ENCODE measurements at regions not wholly inside any gene's neighbourhood (a gene's known extent, or its start where the extent isn't known, plus 50 kb on each side); places are given as distances from the start of the nearest gene placed in this dataset.
A peak's percentile ranks its signal among the peaks of the same experiment; 100 is the strongest.

DNA sequence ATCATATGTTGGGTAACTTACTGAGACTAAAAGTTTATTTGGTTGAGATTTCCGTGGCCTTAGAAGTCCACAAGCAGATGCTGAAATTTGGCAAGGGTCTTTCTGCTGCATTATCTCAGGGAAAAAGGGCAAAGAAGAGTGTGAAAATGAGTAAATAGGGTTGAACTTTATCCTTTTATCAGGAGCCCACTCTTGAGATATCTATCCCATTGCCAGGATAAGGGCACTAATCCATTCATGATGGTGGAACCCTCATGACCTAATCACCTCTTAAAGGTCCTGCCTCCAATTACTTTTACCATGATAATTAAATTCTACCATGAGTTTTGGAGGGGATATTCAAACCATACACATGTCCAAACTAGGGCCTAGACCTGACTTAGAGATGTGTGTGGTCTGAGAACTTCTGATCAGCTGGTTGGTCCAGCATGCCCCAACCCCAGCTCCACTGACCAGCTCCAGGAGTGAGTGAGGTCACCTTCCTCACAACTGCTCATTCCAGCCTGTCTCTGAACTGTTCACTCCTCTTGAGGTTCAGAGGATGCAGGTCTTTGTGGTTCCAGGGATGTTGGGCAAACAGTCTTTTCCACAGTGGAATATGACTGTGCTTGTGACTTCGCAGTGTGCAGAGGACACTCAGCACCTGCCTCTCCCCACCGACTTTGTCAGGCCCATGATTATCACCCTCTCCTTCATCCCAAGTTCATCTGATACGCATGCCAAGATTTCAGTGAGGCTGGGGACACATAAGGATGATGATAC lies 130.1 kb upstream of the TOP3B start:
- H3K36me3 ChIP-seq (ENCODE audit: control insufficient read depth, insufficient read depth, low read length) = no peaks in the 10 kb centered on the region
- H3K79me2 ChIP-seq (ENCODE audit: control insufficient read depth, insufficient read depth, low read length) = no peaks in the 10 kb centered on the region
- no CpG with 5 or more reads among the region's 4 CpGs for WGBS (ENCODE audit: extremely low coverage, insufficient coverage, low lambda C conversion rate)
- H2AK5ac ChIP-seq (ENCODE audit: low read length) = no peak overlapping the region
- no peaks in the 10 kb centered on the region for H3K79me1 ChIP-seq (ENCODE audit: low read length)
- no peak overlapping the region for H2BK5ac ChIP-seq (ENCODE audit: low read length)
- no peak overlapping the region for H3K9ac ChIP-seq (ENCODE audit: low read length)
- no peak overlapping the region for H3K18ac ChIP-seq (ENCODE audit: low read length)
- no peak overlapping the region for H3K23ac ChIP-seq (ENCODE audit: low read length)
- no peak for DNase-seq
- no peak overlapping the region for H3K4ac ChIP-seq (ENCODE audit: low read depth, low read length)
- no peak overlapping the region for H3K4me3 ChIP-seq (ENCODE audit: low read length)
- no peak overlapping the region for H2BK120ac ChIP-seq (ENCODE audit: low read depth, low read length)
- no peak overlapping the region for H4K8ac ChIP-seq (ENCODE audit: low read depth, low read length)
- H2BK15ac ChIP-seq (replicated peaks; ENCODE audit: low read depth) = no peak overlapping the region
- H3K27me3 ChIP-seq (ENCODE audit: insufficient read depth, low read length, poor library complexity) = no peaks in the 10 kb centered on the region
- no peak overlapping the region for H4K5ac ChIP-seq (ENCODE audit: low read length)
- no peak overlapping the region for H3K56ac ChIP-seq (ENCODE audit: low read length)
- H3K27ac ChIP-seq (ENCODE audit: low read depth, low read length) = no peak overlapping the region
- no peak overlapping the region for H3K4me2 ChIP-seq (ENCODE audit: low read length)
- H3K4me1 ChIP-seq (ENCODE audit: control insufficient read depth, low read depth, low read length) = no peaks in the 10 kb centered on the region

DNA sequence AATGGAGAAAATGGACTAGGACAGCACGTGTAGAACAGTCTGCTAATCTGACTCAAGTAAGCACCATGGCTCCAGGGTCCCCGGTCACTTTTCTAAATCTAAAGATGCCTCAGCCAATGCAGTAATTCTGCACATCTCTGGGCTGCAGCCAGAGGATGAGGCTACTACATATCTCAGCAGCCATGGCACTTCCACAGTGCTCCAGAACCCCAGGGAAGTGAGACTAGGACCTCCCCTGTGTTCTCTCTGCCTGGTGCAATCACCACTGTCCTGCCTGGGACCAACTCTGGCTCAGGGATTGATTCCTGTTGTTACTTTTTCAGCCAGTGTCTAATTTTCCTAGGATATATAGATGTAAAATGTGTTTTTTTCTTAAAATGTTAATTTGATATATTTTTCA lies 129.4 kb upstream of the TOP3B start:
- no peak overlapping the region for H2BK120ac ChIP-seq (ENCODE audit: low read depth, low read length)
- no peak overlapping the region for H2AK5ac ChIP-seq (ENCODE audit: low read length)
- H3K18ac ChIP-seq (ENCODE audit: low read length) = no peak overlapping the region
- no peaks in the 10 kb centered on the region for H3K79me2 ChIP-seq (ENCODE audit: control insufficient read depth, insufficient read depth, low read length)
- no peaks in the 10 kb centered on the region for H3K4me1 ChIP-seq (ENCODE audit: control insufficient read depth, low read depth, low read length)
- H3K23ac ChIP-seq (ENCODE audit: low read length) = no peak overlapping the region
- H2BK5ac ChIP-seq (ENCODE audit: low read length) = no peak overlapping the region
- no peak overlapping the region for H4K8ac ChIP-seq (ENCODE audit: low read depth, low read length)
- WGBS (ENCODE audit: extremely low coverage, insufficient coverage, low lambda C conversion rate) = no CpG with 5 or more reads among the region's 2 CpGs
- no peak for DNase-seq
- no peaks in the 10 kb centered on the region for H3K79me1 ChIP-seq (ENCODE audit: low read length)
- H3K4me2 ChIP-seq (ENCODE audit: low read length) = no peak overlapping the region
- no peak overlapping the region for H2BK15ac ChIP-seq (replicated peaks; ENCODE audit: low read depth)
- no peak overlapping the region for H3K4me3 ChIP-seq (ENCODE audit: low read length)
- H3K27me3 ChIP-seq (ENCODE audit: insufficient read depth, low read length, poor library complexity) = no peaks in the 10 kb centered on the region
- no peak overlapping the region for H3K27ac ChIP-seq (ENCODE audit: low read depth, low read length)
- H3K9ac ChIP-seq (ENCODE audit: low read length) = no peak overlapping the region
- no peaks in the 10 kb centered on the region for H3K36me3 ChIP-seq (ENCODE audit: control insufficient read depth, insufficient read depth, low read length)
- H3K56ac ChIP-seq (ENCODE audit: low read length) = no peak overlapping the region
- no peak overlapping the region for H3K4ac ChIP-seq (ENCODE audit: low read depth, low read length)
- no peak overlapping the region for H4K5ac ChIP-seq (ENCODE audit: low read length)

DNA sequence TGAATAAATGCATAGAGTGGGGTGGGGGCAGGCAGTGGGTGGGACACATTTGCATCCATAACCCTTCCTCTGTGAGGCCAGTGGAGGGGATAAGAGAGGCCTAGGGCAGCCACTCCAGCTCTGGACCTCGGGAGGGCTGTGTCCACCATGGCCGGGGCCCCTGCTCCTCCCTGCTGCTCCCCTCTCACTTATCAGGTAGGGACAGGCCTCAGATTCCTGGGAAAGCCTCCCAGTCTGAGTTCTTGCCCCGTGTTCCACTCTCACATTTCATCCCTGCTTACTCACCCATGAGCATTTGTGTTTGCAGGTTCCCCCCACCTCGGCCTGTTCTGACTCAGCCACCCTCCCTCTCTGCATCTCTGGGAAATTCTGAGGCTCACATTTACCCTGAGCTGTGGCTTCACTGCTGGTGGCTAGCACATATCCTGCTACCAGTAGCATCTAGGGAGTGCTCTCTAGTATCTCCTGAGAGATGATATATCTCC lies 128.7 kb upstream of the TOP3B start:
- peak; percentile 74 for DNase-seq

DNA sequence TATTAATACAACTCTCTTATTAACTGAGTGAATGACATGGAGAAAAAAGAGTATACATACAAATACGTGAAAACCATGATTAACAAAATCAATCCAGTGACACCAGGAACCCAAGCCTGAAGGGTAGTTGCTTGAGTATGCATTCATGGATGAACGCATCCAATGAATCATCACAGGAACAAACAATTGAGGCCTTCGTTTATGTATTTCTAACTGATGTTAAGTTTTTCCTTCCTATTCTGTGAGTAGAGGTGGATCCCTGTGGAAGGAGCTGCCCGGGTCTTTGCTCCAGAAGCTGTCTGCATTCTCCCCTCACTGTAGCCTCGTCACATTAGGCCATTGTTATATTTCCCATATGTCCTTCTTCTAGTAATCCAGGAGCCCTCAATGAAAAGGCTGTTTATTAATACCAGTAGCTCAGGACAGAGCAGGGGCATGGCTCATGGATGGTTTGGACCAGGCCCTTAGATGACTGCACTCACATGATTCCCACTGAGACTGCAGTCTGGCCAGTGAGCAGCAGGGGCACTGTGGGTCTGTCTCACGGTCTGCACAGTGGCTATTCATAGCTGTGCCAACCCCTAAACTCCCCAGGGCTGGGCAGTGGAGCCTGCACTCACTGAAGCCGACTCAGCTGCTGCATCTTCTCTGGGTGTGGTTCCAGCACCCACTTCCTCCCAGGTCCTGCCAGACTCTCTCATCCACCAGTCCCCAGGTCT lies 128.1 kb upstream of the TOP3B start:
- Histone ChIP-seq H2AK5ac (ENCODE audit: low read length) (no peak overlapping the region), H2BK120ac (ENCODE audit: low read depth, low read length) (no peak overlapping the region), H3K56ac (ENCODE audit: low read length) (no peak overlapping the region), H4K5ac (ENCODE audit: low read length) (no peak overlapping the region), H3K9ac (ENCODE audit: low read length) (no peak overlapping the region), H3K27me3 (ENCODE audit: insufficient read depth, low read length, poor library complexity) (no peaks in the 10 kb centered on the region), H3K79me1 (ENCODE audit: low read length) (no peaks in the 10 kb centered on the region), H3K18ac (ENCODE audit: low read length) (no peak overlapping the region), H3K36me3 (ENCODE audit: control insufficient read depth, insufficient read depth, low read length) (no peaks in the 10 kb centered on the region), H3K27ac (ENCODE audit: low read depth, low read length) (no peak overlapping the region), H2BK15ac (replicated peaks; ENCODE audit: low read depth) (no peak overlapping the region), H4K8ac (ENCODE audit: low read depth, low read length) (no peak overlapping the region), H3K79me2 (ENCODE audit: control insufficient read depth, insufficient read depth, low read length) (no peaks in the 10 kb centered on the region), H3K4me3 (ENCODE audit: low read length) (no peak overlapping the region), H2BK5ac (ENCODE audit: low read length) (no peak overlapping the region), H3K23ac (ENCODE audit: low read length) (no peak overlapping the region), H3K4ac (ENCODE audit: low read depth, low read length) (no peak overlapping the region), H3K4me2 (ENCODE audit: low read length) (no peak overlapping the region), H3K4me1 (ENCODE audit: control insufficient read depth, low read depth, low read length) (no peaks in the 10 kb centered on the region)
- WGBS (ENCODE audit: extremely low coverage, insufficient coverage, low lambda C conversion rate) = no CpG with 5 or more reads among the region's 7 CpGs
- DNase-seq = peak; percentile 71

More for the DNA sequence above, 128.7 kb upstream of the TOP3B start:
- Histone ChIP-seq H3K4me1 (ENCODE audit: control insufficient read depth, low read depth, low read length) (no peaks in the 10 kb centered on the region), H3K79me2 (ENCODE audit: control insufficient read depth, insufficient read depth, low read length) (no peaks in the 10 kb centered on the region), H2BK5ac (ENCODE audit: low read length) (no peak overlapping the region), H3K23ac (ENCODE audit: low read length) (no peak overlapping the region), H3K4me2 (ENCODE audit: low read length) (no peak overlapping the region), H2BK120ac (ENCODE audit: low read depth, low read length) (no peak overlapping the region), H3K79me1 (ENCODE audit: low read length) (no peaks in the 10 kb centered on the region), H4K5ac (ENCODE audit: low read length) (no peak overlapping the region), H4K8ac (ENCODE audit: low read depth, low read length) (no peak overlapping the region), H2AK5ac (ENCODE audit: low read length) (no peak overlapping the region), H3K27ac (ENCODE audit: low read depth, low read length) (no peak overlapping the region), H3K27me3 (ENCODE audit: insufficient read depth, low read length, poor library complexity) (no peaks in the 10 kb centered on the region), H3K36me3 (ENCODE audit: control insufficient read depth, insufficient read depth, low read length) (no peaks in the 10 kb centered on the region), H3K18ac (ENCODE audit: low read length) (no peak overlapping the region), H3K56ac (ENCODE audit: low read length) (no peak overlapping the region), H3K9ac (ENCODE audit: low read length) (no peak overlapping the region), H3K4me3 (ENCODE audit: low read length) (no peak overlapping the region), H2BK15ac (replicated peaks; ENCODE audit: low read depth) (no peak overlapping the region), H3K4ac (ENCODE audit: low read depth, low read length) (no peak overlapping the region)
- no CpG with 5 or more reads among the region's 4 CpGs for WGBS (ENCODE audit: extremely low coverage, insufficient coverage, low lambda C conversion rate)

GRCh38 chr22:22109693-22110466 lies 127.3 kb upstream of the TOP3B start:
- no peak overlapping the region for H3K56ac ChIP-seq (ENCODE audit: low read length)
- no peak overlapping the region for H2BK15ac ChIP-seq (replicated peaks; ENCODE audit: low read depth)
- no peak overlapping the region for H3K4me3 ChIP-seq (ENCODE audit: low read length)
- H3K4me2 ChIP-seq (ENCODE audit: low read length) = no peak overlapping the region
- no peaks in the 10 kb centered on the region for H3K27me3 ChIP-seq (ENCODE audit: insufficient read depth, low read length, poor library complexity)
- no peak overlapping the region for H3K9ac ChIP-seq (ENCODE audit: low read length)
- H3K23ac ChIP-seq (ENCODE audit: low read length) = no peak overlapping the region
- peak; percentile 41 for DNase-seq
- no peaks in the 10 kb centered on the region for H3K79me1 ChIP-seq (ENCODE audit: low read length)
- no peak overlapping the region for H2BK5ac ChIP-seq (ENCODE audit: low read length)
- H4K5ac ChIP-seq (ENCODE audit: low read length) = no peak overlapping the region
- no peak overlapping the region for H3K18ac ChIP-seq (ENCODE audit: low read length)
- WGBS (ENCODE audit: extremely low coverage, insufficient coverage, low lambda C conversion rate) = no CpG with 5 or more reads among the region's 4 CpGs
- H2BK120ac ChIP-seq (ENCODE audit: low read depth, low read length) = no peak overlapping the region
- no peaks in the 10 kb centered on the region for H3K79me2 ChIP-seq (ENCODE audit: control insufficient read depth, insufficient read depth, low read length)
- no peak overlapping the region for H4K8ac ChIP-seq (ENCODE audit: low read depth, low read length)
- no peak overlapping the region for H3K27ac ChIP-seq (ENCODE audit: low read depth, low read length)
- H2AK5ac ChIP-seq (ENCODE audit: low read length) = no peak overlapping the region
- H3K4me1 ChIP-seq (ENCODE audit: control insufficient read depth, low read depth, low read length) = no peaks in the 10 kb centered on the region
- no peak overlapping the region for H3K4ac ChIP-seq (ENCODE audit: low read depth, low read length)
- no peaks in the 10 kb centered on the region for H3K36me3 ChIP-seq (ENCODE audit: control insufficient read depth, insufficient read depth, low read length)
